ENCODE measurements at regions not wholly inside any gene's neighbourhood (a gene's known extent, or its start where the extent isn't known, plus 50 kb on each side); places are given as distances from the start of the nearest gene placed in this dataset.

DNA sequence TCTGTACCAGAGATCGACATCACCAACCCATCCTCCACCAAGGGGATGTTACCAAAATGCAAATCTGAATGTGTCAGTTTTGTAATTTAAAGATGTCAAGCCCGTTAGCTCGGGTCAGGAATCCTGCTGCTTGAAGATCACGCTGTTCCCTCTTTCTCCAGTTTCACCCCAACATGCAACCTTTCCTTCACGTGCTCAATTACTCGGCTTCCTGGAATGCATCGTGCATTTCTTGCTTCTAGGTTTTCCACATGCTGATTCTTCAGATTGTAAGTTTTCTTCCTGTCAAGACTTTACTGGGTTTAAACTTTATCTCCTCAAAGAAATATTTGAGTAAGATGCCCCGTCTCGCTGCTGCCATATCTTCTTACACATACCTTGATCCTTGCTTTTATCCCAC lies 209.5 kb upstream of the SNX2 start:
- Histone ChIP-seq H3K9me3 (ENCODE audit: control insufficient read depth, insufficient read depth, low read depth, low read length) (no peaks in the 10 kb centered on the region), H3K36me3 (ENCODE audit: control insufficient read depth in 2 of 2, insufficient read depth in 1 of 2, low read length in 2 of 2) (no peaks in the 10 kb centered on the region), H3K4me3 (ENCODE audit: low read depth, low read length) (no peak overlapping the region), H3K27ac (ENCODE audit: extremely low read depth, low read depth, low read length) (no peak overlapping the region), H3K4me1 (ENCODE audit: control insufficient read depth, insufficient read depth, low read length) (peaks cover 4% of the 10 kb centered on the region; the same call in 1 of the 2 replicates)
- CTCF ChIA-PET, result interaction anchor here (1.5 kb wide), 1 partner anchor 11 kb away, joined by 5 read pairs; no protein-coding TSS in a partner anchor
- TF ChIP-seq ZNF596 (tag by site-specific recombination; IDR thresholded peaks at IDR 0.05), result no peak
- no peak for TF ChIP-seq YY1 (tag by site-specific recombination; IDR thresholded peaks at IDR 0.05)
- no peak for TF ChIP-seq ZNF24 (tag by site-specific recombination; IDR thresholded peaks at IDR 0.05)
- TF ChIP-seq ZNF174 (tag by site-specific recombination; IDR thresholded peaks at IDR 0.05), result no peak
- TF ChIP-seq KLF16 (tag by site-specific recombination; IDR thresholded peaks at IDR 0.05), result no peak
- no peak for TF ChIP-seq ZSCAN16 (tag by site-specific recombination; IDR thresholded peaks at IDR 0.05)
- TF ChIP-seq, protein P1, sequence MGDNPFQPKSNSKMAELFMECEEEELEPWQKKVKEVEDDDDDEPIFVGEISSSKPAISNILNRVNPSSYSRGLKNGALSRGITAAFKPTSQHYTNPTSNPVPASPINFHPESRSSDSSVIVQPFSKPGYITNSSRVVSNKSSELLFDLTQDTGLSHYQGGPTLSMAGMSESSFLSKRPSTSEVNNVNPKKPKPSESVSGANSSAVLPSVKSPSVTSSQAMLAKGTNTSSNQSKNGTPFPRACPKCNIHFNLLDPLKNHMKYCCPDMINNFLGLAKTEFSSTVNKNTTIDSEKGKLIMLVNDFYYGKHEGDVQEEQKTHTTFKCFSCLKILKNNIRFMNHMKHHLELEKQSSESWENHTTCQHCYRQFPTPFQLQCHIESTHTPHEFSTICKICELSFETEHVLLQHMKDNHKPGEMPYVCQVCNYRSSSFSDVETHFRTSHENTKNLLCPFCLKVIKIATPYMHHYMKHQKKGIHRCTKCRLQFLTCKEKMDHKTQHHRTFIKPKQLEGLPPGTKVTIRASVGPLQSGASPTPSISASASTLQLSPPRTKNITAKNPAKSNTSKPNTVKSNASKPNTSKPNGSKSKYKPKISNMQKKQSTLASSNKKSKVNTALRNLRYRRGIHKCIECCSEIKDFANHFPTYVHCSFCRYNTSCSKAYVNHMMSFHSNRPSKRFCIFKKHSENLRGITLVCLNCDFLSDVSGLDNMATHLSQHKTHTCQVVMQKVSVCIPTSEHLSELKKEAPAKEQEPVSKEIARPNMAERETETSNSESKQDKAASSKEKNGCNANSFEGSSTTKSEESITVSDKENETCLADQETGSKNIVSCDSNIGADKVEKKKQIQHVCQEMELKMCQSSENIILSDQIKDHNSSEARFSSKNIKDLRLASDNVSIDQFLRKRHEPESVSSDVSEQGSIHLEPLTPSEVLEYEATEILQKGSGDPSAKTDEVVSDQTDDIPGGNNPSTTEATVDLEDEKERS (tag by site-specific recombination; IDR thresholded peaks at IDR 0.05), result no peak
- no peak for TF ChIP-seq ZNF473 (tag by site-specific recombination; IDR thresholded peaks at IDR 0.05)
- TF ChIP-seq, protein P2, sequence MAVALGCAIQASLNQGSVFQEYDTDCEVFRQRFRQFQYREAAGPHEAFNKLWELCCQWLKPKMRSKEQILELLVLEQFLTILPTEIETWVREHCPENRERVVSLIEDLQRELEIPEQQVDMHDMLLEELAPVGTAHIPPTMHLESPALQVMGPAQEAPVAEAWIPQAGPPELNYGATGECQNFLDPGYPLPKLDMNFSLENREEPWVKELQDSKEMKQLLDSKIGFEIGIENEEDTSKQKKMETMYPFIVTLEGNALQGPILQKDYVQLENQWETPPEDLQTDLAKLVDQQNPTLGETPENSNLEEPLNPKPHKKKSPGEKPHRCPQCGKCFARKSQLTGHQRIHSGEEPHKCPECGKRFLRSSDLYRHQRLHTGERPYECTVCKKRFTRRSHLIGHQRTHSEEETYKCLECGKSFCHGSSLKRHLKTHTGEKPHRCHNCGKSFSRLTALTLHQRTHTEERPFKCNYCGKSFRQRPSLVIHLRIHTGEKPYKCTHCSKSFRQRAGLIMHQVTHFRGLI (tag by site-specific recombination; IDR thresholded peaks at IDR 0.05), result no peak
- TF ChIP-seq SETDB1 (IDR thresholded peaks at IDR 0.05; ENCODE audit: insufficient read length, low read length), result no peak
- TF ChIP-seq, protein P3, sequence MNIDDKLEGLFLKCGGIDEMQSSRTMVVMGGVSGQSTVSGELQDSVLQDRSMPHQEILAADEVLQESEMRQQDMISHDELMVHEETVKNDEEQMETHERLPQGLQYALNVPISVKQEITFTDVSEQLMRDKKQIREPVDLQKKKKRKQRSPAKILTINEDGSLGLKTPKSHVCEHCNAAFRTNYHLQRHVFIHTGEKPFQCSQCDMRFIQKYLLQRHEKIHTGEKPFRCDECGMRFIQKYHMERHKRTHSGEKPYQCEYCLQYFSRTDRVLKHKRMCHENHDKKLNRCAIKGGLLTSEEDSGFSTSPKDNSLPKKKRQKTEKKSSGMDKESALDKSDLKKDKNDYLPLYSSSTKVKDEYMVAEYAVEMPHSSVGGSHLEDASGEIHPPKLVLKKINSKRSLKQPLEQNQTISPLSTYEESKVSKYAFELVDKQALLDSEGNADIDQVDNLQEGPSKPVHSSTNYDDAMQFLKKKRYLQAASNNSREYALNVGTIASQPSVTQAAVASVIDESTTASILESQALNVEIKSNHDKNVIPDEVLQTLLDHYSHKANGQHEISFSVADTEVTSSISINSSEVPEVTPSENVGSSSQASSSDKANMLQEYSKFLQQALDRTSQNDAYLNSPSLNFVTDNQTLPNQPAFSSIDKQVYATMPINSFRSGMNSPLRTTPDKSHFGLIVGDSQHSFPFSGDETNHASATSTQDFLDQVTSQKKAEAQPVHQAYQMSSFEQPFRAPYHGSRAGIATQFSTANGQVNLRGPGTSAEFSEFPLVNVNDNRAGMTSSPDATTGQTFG (tag by site-specific recombination; IDR thresholded peaks at IDR 0.05; ENCODE audit: borderline replicate concordance), result no peak
- no peak for TF ChIP-seq ZSCAN30 (tag by site-specific recombination; IDR thresholded peaks at IDR 0.05)
- no peak for TF ChIP-seq ZNF514 (tag by site-specific recombination; IDR thresholded peaks at IDR 0.05)
- TF ChIP-seq ZXDB (tag by site-specific recombination; IDR thresholded peaks at IDR 0.05), result no peak
- TF ChIP-seq ZNF140 (tag by site-specific recombination; IDR thresholded peaks at IDR 0.05), result no peak
- no peak for TF ChIP-seq ZNF292 (tag by site-specific recombination; IDR thresholded peaks at IDR 0.05; ENCODE audit: borderline replicate concordance, low read depth)
- no peak for TF ChIP-seq ZNF785 (tag by site-specific recombination; IDR thresholded peaks at IDR 0.05)
- TF ChIP-seq, protein P4, sequence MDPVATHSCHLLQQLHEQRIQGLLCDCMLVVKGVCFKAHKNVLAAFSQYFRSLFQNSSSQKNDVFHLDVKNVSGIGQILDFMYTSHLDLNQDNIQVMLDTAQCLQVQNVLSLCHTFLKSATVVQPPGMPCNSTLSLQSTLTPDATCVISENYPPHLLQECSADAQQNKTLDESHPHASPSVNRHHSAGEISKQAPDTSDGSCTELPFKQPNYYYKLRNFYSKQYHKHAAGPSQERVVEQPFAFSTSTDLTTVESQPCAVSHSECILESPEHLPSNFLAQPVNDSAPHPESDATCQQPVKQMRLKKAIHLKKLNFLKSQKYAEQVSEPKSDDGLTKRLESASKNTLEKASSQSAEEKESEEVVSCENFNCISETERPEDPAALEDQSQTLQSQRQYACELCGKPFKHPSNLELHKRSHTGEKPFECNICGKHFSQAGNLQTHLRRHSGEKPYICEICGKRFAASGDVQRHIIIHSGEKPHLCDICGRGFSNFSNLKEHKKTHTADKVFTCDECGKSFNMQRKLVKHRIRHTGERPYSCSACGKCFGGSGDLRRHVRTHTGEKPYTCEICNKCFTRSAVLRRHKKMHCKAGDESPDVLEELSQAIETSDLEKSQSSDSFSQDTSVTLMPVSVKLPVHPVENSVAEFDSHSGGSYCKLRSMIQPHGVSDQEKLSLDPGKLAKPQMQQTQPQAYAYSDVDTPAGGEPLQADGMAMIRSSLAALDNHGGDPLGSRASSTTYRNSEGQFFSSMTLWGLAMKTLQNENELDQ (tag by site-specific recombination; IDR thresholded peaks at IDR 0.05; ENCODE audit: low read depth), result no peak
- no peak for TF ChIP-seq ZNF501 (tag by site-specific recombination; IDR thresholded peaks at IDR 0.05)
- POLR2A ChIA-PET, result no interaction called here

Measured in HEK293 (cell line).